ENCODE measurements at regions not wholly inside any gene's neighbourhood (a gene's known extent, or its start where the extent isn't known, plus 50 kb on each side); places are given as distances from the start of the nearest gene placed in this dataset.

DNA sequence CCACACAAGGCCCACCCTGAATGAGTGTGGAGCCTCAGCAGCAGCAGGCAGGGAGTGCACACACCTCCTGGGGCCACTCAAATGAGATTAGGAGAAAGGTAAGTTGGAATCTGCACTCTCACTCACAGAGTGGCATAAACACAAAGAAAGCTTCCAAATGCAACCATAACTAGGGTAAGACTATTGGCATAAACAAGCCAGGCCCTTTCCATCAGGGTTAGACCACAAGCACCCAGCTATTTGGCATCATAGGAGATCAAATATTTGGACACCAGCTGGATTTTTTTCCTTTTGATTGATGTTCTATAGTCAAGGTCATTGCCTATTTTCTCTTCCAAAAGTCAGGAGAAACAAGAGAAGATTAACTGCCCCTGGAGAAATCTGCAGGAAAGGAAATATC is 471.5 kb downstream of the TXNL1 start:
- Mint-ChIP-seq H3K27ac (no peak overlapping the region), H3K4me3 (no peak overlapping the region), H3K4me1 (no peaks in the 10 kb centered on the region), H3K27me3 (no peaks in the 10 kb centered on the region), H3K9me3 (peaks cover 10% of the 10 kb centered on the region), H3K36me3 (ENCODE audit: low read depth) (peaks cover 2% of the 10 kb centered on the region)
- ATAC-seq (ENCODE audit: low read depth) (no peak), DNase-seq (no peak)
- POLR2A ChIA-PET, result no interaction called here
- CTCF ChIA-PET, result no interaction called here
- TF ChIP-seq CTCF (IDR thresholded peaks at IDR 0.05), result no peak
- intact Hi-C loops (cut with micrococcal nuclease), result no loop called here

DNA sequence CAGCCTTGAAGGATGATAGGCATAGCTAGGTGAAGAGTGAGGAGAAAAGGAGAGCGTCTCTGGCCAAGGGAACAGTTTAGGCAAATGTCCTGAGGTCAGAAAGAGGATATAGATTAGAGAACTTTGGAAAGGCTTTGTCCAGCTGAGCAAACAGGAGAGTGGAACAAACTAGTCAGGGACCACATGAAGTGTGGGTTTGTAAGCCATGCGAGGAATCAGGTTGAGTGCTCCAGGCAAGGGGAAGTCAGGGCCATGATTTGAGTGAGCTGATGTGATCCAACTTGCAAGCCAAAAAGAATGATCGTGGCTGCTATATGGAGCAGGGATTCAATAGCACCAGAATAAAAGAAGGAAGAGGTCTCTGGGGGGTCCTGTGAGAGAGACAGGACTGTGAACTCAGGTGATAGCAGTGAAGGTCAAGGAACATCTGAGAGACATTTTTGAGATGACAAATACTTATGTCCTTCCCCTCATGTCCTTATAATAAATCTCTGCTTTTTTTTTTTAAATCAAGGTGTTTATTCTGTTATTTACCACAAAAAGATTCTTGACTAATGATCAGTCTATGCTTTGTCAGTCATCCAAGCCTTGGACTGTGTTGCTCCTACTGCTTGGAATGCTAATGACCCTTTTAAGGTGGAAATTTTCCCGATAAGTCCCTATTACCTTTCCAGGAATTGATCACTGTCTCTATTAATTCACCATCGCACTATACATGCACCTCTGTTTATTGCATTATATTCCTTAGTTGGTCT is 472.6 kb downstream of the TXNL1 start:
- CTCF ChIA-PET, result no interaction called here
- Mint-ChIP-seq H3K36me3 (ENCODE audit: low read depth) (peaks cover 2% of the 10 kb centered on the region), H3K4me3 (no peak overlapping the region), H3K27ac (no peak overlapping the region), H3K4me1 (no peaks in the 10 kb centered on the region), H3K27me3 (no peaks in the 10 kb centered on the region), H3K9me3 (peaks cover 10% of the 10 kb centered on the region)
- no peak for TF ChIP-seq CTCF (IDR thresholded peaks at IDR 0.05)
- POLR2A ChIA-PET, result no interaction called here
- no peak for DNase-seq
- no peak for ATAC-seq (ENCODE audit: low read depth)
- intact Hi-C loops (cut with micrococcal nuclease), result no loop called here

- Mint-ChIP-seq H3K9me3 (no peaks in the 10 kb centered on the region), H3K27me3 (no peaks in the 10 kb centered on the region), H3K36me3 (ENCODE audit: low read depth) (no peaks in the 10 kb centered on the region), H3K4me3 (no peak overlapping the region), H3K4me1 (no peaks in the 10 kb centered on the region), H3K27ac (no peak overlapping the region)
- ChIA-PET CTCF (no interaction called here), POLR2A (no interaction called here)
- TF ChIP-seq CTCF (IDR thresholded peaks at IDR 0.05), result no peak
- intact Hi-C loops (cut with micrococcal nuclease), result no loop called here
- no peak for DNase-seq
- no peak for ATAC-seq (ENCODE audit: low read depth)
Observed at GRCh38 chr18:56162311-56163265, 475.8 kb downstream of the TXNL1 start.

DNA sequence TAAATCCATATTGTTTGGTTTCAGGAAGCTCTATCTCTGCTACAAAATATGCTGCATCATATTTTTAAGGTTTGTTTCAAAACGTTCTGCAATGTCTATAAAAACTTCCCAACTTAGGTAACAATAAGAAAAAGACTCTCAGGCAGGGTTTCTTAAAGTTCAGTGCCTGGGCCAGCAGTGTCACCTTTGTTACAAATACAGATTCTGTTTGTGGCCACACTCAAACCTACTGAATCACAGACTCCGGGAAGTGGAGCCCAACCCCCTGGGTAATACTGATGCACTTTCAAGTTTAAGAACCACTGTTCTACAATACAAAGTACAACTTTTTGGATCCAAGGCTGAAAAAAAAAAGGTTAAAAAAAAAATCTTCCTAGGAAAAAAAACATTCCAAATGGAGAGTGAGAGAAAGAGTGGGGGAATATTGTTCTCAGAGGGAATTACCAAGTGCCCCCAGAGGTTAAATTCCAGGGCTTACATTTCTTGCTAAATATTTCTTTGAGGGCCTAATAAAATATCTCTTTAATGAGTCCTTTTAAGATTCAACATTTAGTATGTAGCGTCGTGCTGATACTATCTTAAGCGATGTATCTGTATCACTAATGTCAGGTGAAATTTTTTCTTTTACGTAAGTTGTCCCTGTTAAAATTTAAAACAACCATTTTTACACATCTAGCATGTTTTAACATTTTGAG is 476.7 kb downstream of the TXNL1 start:
- Mint-ChIP-seq H3K27ac (no peak overlapping the region), H3K36me3 (ENCODE audit: low read depth) (no peaks in the 10 kb centered on the region)
- no peak for ATAC-seq (ENCODE audit: low read depth)

More for the DNA sequence above, 476.7 kb downstream of the TXNL1 start:
- intact Hi-C loops (cut with micrococcal nuclease), result no loop called here
- no peak for DNase-seq
- POLR2A ChIA-PET, result no interaction called here
- Mint-ChIP-seq H3K9me3 (no peaks in the 10 kb centered on the region), H3K27me3 (no peaks in the 10 kb centered on the region), H3K4me1 (no peaks in the 10 kb centered on the region), H3K4me3 (no peak overlapping the region)
- CTCF ChIA-PET, result no interaction called here
- TF ChIP-seq CTCF (IDR thresholded peaks at IDR 0.05), result no peak

All from activated B cell treated with CpG ODN at 0.5 μM for 24 hours (primary cell).